OCI-LY3 (cell line): ENCODE measurements at regions not wholly inside any gene's neighbourhood (a gene's known extent, or its start where the extent isn't known, plus 50 kb on each side); places are given as distances from the start of the nearest gene placed in this dataset.

Experiments
- H2AFZ ChIP-seq: fragments of 200-600, 300-600 bp; shearing (Covaris generic); 2 replicates; pipeline ENCODE4 v1.6.0; 2014; ENCODE audit warnings: antibody characterized with exemption, low read depth, low read length
- H3K27ac ChIP-seq: fragments of 200-600, 300-600 bp; sonication (generic); 2 replicates; pipeline ENCODE4 v1.5.1; 2014; ENCODE audit warnings: mild to moderate bottlenecking, low read length, moderate library complexity, mixed read lengths
- H3K27me3 ChIP-seq: fragments of 200-600, 300-600 bp; sonication (generic); 2 replicates; pipeline ENCODE4 v1.6.1; 2014; ENCODE audit warnings: low read depth, low read length, mixed read lengths
- H3K36me3 ChIP-seq: fragments of 200-600, 300-600 bp; sonication (generic); replicated peaks from 2 replicates; pipeline ENCODE3; 2014; ENCODE audit warnings: low read depth, low read length, mixed read lengths
- H3K4me1 ChIP-seq: fragments of 300-600, 200-600 bp; sonication (generic); 2 replicates; pipeline ENCODE4 v1.6.1; 2014; ENCODE audit warnings: low read length, mixed read lengths
- H3K4me2 ChIP-seq: fragments of 200-600, 300-600 bp; sonication (generic); 2 replicates; pipeline ENCODE4 v1.6.1; 2014; ENCODE audit warnings: low read length, mixed read lengths
- H3K4me3 ChIP-seq: fragments of 300-600, 200-600 bp; sonication (generic); 2 replicates; pipeline ENCODE4 v1.5.1; 2014; ENCODE audit warnings: antibody characterized with exemption, mild to moderate bottlenecking, low read length, moderate library complexity
- H3K79me2 ChIP-seq: fragments of 300-600, 200-600 bp; shearing (Covaris generic); 2 replicates; pipeline ENCODE4 v1.6.1; 2014; ENCODE audit warnings: mild to moderate bottlenecking, low read length, mixed read lengths
- H3K9ac ChIP-seq: fragments of 300-600, 200-600 bp; shearing (Covaris generic); 2 replicates; pipeline ENCODE4 v1.6.0; 2014; ENCODE audit warnings: mild to moderate bottlenecking, low read length, moderate library complexity
- H3K9me3 ChIP-seq: fragments of 200-600, 300-600 bp; shearing (Covaris generic); 2 replicates; pipeline ENCODE4 v1.6.1; 2014; ENCODE audit warnings: low read length, mixed read lengths; ENCODE audit not compliant: insufficient read depth
- H4K20me1 ChIP-seq: fragments of 200-600, 300-600 bp; sonication (generic); 2 replicates; pipeline ENCODE4 v1.6.1; 2016; ENCODE audit warnings: low read length, mixed read lengths; ENCODE audit not compliant: insufficient read depth
- CTCF ChIP-seq: fragments of 200-600, 300-600 bp; sonication (generic); IDR thresholded peaks from 2 replicates; pipeline ENCODE4 v1.5.1; 2014; ENCODE audit warnings: antibody characterized with exemption, low read length, low read depth
- EZH2phosphoT487 ChIP-seq: fragments of 200-600 bp; shearing (Covaris generic); IDR thresholded peaks from 2 replicates; pipeline ENCODE4 v1.6.1; 2018; ENCODE audit warnings: antibody characterized with exemption, mixed run types, low read depth

DNA sequence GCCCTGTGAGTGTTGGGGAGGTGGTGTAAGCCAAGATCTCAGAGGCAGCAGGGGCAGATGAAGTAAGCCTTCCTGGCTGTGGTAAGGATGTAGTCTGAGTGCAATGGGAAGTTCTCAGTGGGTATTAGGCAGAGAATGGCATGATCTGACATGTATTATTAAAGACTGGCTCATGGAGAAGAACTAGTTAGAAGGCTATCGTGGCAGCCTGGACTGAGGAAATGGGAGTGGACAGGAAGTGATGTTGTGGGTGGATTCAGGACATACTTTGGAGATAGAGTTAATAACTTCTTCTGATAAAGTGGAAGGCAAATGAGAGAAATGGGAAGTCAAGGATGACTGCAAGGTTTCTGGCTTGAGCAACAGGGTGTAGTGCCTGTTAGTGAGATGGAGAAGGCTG lies 250.9 kb upstream of the CFAP20DC start:
- Histone ChIP-seq H3K9me3 (no peaks in the 10 kb centered on the region), H3K79me2 (no peaks in the 10 kb centered on the region), H3K4me2 (no peak overlapping the region), H2AFZ (no peak overlapping the region), H3K27me3 (no peaks in the 10 kb centered on the region), H3K27ac (no peak overlapping the region), H3K4me3 (no peak overlapping the region), H4K20me1 (no peaks in the 10 kb centered on the region), H3K4me1 (no peaks in the 10 kb centered on the region), H3K36me3 (no peaks in the 10 kb centered on the region), H3K9ac (no peak overlapping the region)
- TF ChIP-seq CTCF = no peak
- no peak for TF ChIP-seq EZH2phosphoT487

DNA sequence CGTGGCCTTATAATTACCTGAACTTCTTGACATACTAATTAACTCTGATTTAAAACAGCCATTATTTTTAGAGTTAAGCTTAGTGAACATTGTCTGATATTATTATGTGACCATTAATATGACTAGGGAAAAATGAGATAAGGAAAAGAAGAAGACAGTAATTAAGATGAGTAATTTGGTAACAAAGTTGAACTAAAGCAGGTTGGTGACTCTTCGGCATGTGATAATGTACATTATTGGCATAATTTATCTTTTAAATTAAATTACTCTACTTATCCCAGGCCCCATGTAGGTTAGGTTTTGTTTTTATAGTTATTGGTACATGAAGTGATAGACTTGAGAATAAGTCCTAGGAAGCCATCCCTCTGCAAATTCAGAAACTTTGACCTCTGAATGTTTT lies 249.7 kb upstream of the CFAP20DC start:
- Histone ChIP-seq H3K4me3 (no peak overlapping the region), H3K4me2 (no peak overlapping the region), H4K20me1 (no peaks in the 10 kb centered on the region), H3K79me2 (no peaks in the 10 kb centered on the region), H2AFZ (no peak overlapping the region), H3K27me3 (no peaks in the 10 kb centered on the region), H3K36me3 (no peaks in the 10 kb centered on the region), H3K27ac (no peak overlapping the region), H3K9ac (no peak overlapping the region), H3K4me1 (no peaks in the 10 kb centered on the region), H3K9me3 (no peaks in the 10 kb centered on the region)
- TF ChIP-seq CTCF (no peak), EZH2phosphoT487 (no peak)

- no peaks in the 10 kb centered on the region for H3K36me3 ChIP-seq
- TF ChIP-seq CTCF = no peak
- TF ChIP-seq EZH2phosphoT487 = no peak
- H3K9ac ChIP-seq = no peak overlapping the region
- H3K4me3 ChIP-seq = no peak overlapping the region
- H2AFZ ChIP-seq = no peak overlapping the region
- H3K9me3 ChIP-seq = no peaks in the 10 kb centered on the region
- no peaks in the 10 kb centered on the region for H3K27me3 ChIP-seq
- H3K27ac ChIP-seq = no peak overlapping the region
- H3K79me2 ChIP-seq = no peaks in the 10 kb centered on the region
- H3K4me1 ChIP-seq = no peaks in the 10 kb centered on the region
- no peaks in the 10 kb centered on the region for H4K20me1 ChIP-seq
- no peak overlapping the region for H3K4me2 ChIP-seq
Measured at GRCh38 chr3:59290358-59290757, 240.5 kb upstream of the CFAP20DC start.

DNA sequence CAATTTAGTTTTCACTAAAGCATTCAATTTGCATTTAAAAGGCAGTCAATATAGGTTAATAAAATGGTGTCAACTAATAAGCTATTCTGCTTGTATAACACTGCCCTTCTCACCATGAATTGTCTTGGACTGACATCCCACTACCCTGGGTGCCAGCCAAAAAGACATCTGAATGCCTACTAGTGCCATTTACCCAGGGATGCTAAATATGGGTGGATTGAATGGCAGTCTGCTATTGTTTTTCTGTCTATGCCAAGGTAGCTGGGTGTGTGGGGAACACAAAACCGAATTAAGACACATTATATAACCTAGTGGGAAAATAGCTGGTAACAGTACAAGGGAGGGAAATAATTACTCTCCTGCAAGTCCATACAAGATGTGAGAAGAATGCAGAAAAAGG lies 240.0 kb upstream of the CFAP20DC start:
- Histone ChIP-seq H3K9ac (no peak overlapping the region), H3K9me3 (no peaks in the 10 kb centered on the region), H4K20me1 (no peaks in the 10 kb centered on the region), H3K79me2 (no peaks in the 10 kb centered on the region), H3K27me3 (no peaks in the 10 kb centered on the region), H3K4me1 (no peaks in the 10 kb centered on the region), H2AFZ (no peak overlapping the region), H3K27ac (no peak overlapping the region), H3K4me2 (no peak overlapping the region), H3K36me3 (no peaks in the 10 kb centered on the region), H3K4me3 (no peak overlapping the region)
- TF ChIP-seq EZH2phosphoT487 = no peak
- TF ChIP-seq CTCF = no peak
